Astrocyte (in vitro differentiated cells and primary cell): ENCODE measurements at regions not wholly inside any gene's neighbourhood (a gene's known extent, or its start where the extent isn't known, plus 50 kb on each side); places are given as distances from the start of the nearest gene placed in this dataset.

ENCODE experiments used
- DNase-seq: peaks from one replicate; pipeline ENCODE4 v3.0.0-alpha.2; 2010; ENCODE audit warnings: low read depth
- FAIRE-seq: peaks from 2 replicates; lab custom pipeline; 2011; peaks lifted over from hg19 to GRCh38; lab: Jason Lieb, UNC
- H2AFZ ChIP-seq: 2 replicates; pipeline ENCODE4 v1.6.0; 2012; ENCODE audit warnings: low read depth, low read length, inconsistent platforms
- H3K27ac ChIP-seq: 2 replicates; pipeline ENCODE4 v1.5.1; 2011; ENCODE audit warnings: low read depth, low read length, inconsistent platforms
- H3K27me3 ChIP-seq: 2 replicates; pipeline ENCODE4 v1.6.0; 2011; ENCODE audit warnings: low read length, inconsistent platforms; ENCODE audit not compliant: insufficient read depth
- H3K36me3 ChIP-seq: 2 replicates; pipeline ENCODE4 v1.5.1; 2011; ENCODE audit warnings: low read length, inconsistent platforms; ENCODE audit not compliant: insufficient read depth
- H3K4me1 ChIP-seq: 2 replicates; pipeline ENCODE4 v1.5.1; 2011; ENCODE audit warnings: low read length, inconsistent platforms; ENCODE audit not compliant: insufficient read depth
- H3K4me2 ChIP-seq: 2 replicates; pipeline ENCODE4 v1.6.0; 2012; ENCODE audit warnings: low read length, inconsistent platforms
- H3K4me3 ChIP-seq: 2 replicates; pipeline ENCODE4 v1.5.1; 2011; ENCODE audit warnings: low read depth, mild to moderate bottlenecking, low read length, inconsistent platforms; ENCODE audit not compliant: insufficient read depth
- H3K79me2 ChIP-seq: 2 replicates; pipeline ENCODE4 v1.6.0; 2012; ENCODE audit warnings: mild to moderate bottlenecking, low read length, inconsistent platforms; ENCODE audit not compliant: insufficient read depth
- H3K9ac ChIP-seq: 2 replicates; pipeline ENCODE4 v1.6.0; 2012; ENCODE audit warnings: mild to moderate bottlenecking, low read length, inconsistent platforms
- H3K9me3 ChIP-seq: 2 replicates; pipeline ENCODE4 v1.5.1; 2012; ENCODE audit warnings: low read depth, mild to moderate bottlenecking, low read length, inconsistent platforms; ENCODE audit not compliant: insufficient read depth
- H4K20me1 ChIP-seq: 2 replicates; pipeline ENCODE4 v1.6.0; 2012; ENCODE audit warnings: low read length, inconsistent platforms; ENCODE audit not compliant: insufficient read depth
- H3K27ac Mint-ChIP-seq: one replicate; pipeline ENCODE4 v1.8.0; 2021; ENCODE audit warnings: mild to moderate bottlenecking, mixed read lengths; ENCODE audit not compliant: unreplicated experiment
- H3K27me3 Mint-ChIP-seq: one replicate; pipeline ENCODE4 v1.8.0; 2021; ENCODE audit warnings: low read depth, mixed read lengths; ENCODE audit not compliant: unreplicated experiment
- H3K36me3 Mint-ChIP-seq: one replicate; pipeline ENCODE4 v1.8.0; 2021; ENCODE audit warnings: low read depth, mixed read lengths; ENCODE audit not compliant: unreplicated experiment
- H3K4me1 Mint-ChIP-seq: one replicate; pipeline ENCODE4 v1.8.0; 2021; ENCODE audit warnings: low read depth, mixed read lengths; ENCODE audit not compliant: unreplicated experiment
- H3K4me3 Mint-ChIP-seq: one replicate; pipeline ENCODE4 v1.8.0; 2021; ENCODE audit warnings: mild to moderate bottlenecking, moderate library complexity, mixed read lengths; ENCODE audit not compliant: unreplicated experiment
- H3K9me3 Mint-ChIP-seq: one replicate; pipeline ENCODE4 v1.8.0; 2021; ENCODE audit warnings: mild to moderate bottlenecking, mixed read lengths; ENCODE audit not compliant: unreplicated experiment
- CTCF ChIP-seq: IDR thresholded peaks from 2 replicates; pipeline ENCODE4 v1.5.1; 2011; ENCODE audit warnings: low read depth, mild to moderate bottlenecking, inconsistent platforms, low read length, moderate library complexity; ENCODE audit not compliant: insufficient read depth
- EZH2 ChIP-seq: IDR thresholded peaks from 2 replicates; pipeline ENCODE4 v1.6.1; 2012; ENCODE audit warnings: mild to moderate bottlenecking, low read length, inconsistent platforms; ENCODE audit not compliant: insufficient read depth

- no peak overlapping the region for H3K27ac ChIP-seq
- H3K4me1 ChIP-seq = no peaks in the 10 kb centered on the region
- peaks cover 8% of the 10 kb centered on the region for H3K4me1 Mint-ChIP-seq
- H3K4me2 ChIP-seq = no peak overlapping the region
- FAIRE-seq = no peak
- H3K4me3 ChIP-seq = no peak overlapping the region
- H3K27ac Mint-ChIP-seq = no peak overlapping the region
- H3K36me3 ChIP-seq = no peaks in the 10 kb centered on the region
- TF ChIP-seq CTCF = no peak
- no peak for TF ChIP-seq EZH2
- no peak overlapping the region for H3K9ac ChIP-seq
- H3K4me3 Mint-ChIP-seq = no peak overlapping the region
- no peaks in the 10 kb centered on the region for H3K36me3 Mint-ChIP-seq
- no peaks in the 10 kb centered on the region for H3K79me2 ChIP-seq
- H2AFZ ChIP-seq = no peak overlapping the region
- peaks cover 7% of the 10 kb centered on the region for H3K9me3 Mint-ChIP-seq
- no peaks in the 10 kb centered on the region for H3K27me3 ChIP-seq
- H3K9me3 ChIP-seq = no peaks in the 10 kb centered on the region
- DNase-seq = no peak
- no peaks in the 10 kb centered on the region for H4K20me1 ChIP-seq
- H3K27me3 Mint-ChIP-seq = peaks cover 40% of the 10 kb centered on the region
Observed at GRCh38 chr3:194854206-194854605, 168.5 kb downstream of the FAM43A start.

- no peak overlapping the region for H3K4me3 ChIP-seq
- Mint-ChIP-seq H3K4me3 (no peak overlapping the region), H3K36me3 (no peaks in the 10 kb centered on the region), H3K4me1 (peaks cover 3% of the 10 kb centered on the region), H3K27ac (no peak overlapping the region), H3K27me3 (peaks cover 40% of the 10 kb centered on the region), H3K9me3 (peaks cover 7% of the 10 kb centered on the region)
- H3K79me2 ChIP-seq = no peaks in the 10 kb centered on the region
- no peak overlapping the region for H2AFZ ChIP-seq
- H3K9ac ChIP-seq = no peak overlapping the region
- FAIRE-seq = no peak
- H3K27me3 ChIP-seq = no peaks in the 10 kb centered on the region
- TF ChIP-seq EZH2 = no peak
- no peak for TF ChIP-seq CTCF
- no peak for DNase-seq
- no peaks in the 10 kb centered on the region for H4K20me1 ChIP-seq
- H3K9me3 ChIP-seq = no peaks in the 10 kb centered on the region
- no peaks in the 10 kb centered on the region for H3K36me3 ChIP-seq
- no peak overlapping the region for H3K4me2 ChIP-seq
- no peaks in the 10 kb centered on the region for H3K4me1 ChIP-seq
- H3K27ac ChIP-seq = no peak overlapping the region
Observed at GRCh38 chr3:194854659-194855390, 169.1 kb downstream of the FAM43A start.

- H3K4me1 ChIP-seq = no peaks in the 10 kb centered on the region
- no peak overlapping the region for H3K9ac ChIP-seq
- no peak overlapping the region for H3K27ac Mint-ChIP-seq
- H3K4me1 Mint-ChIP-seq = no peaks in the 10 kb centered on the region
- H3K4me3 Mint-ChIP-seq = no peak overlapping the region
- no peaks in the 10 kb centered on the region for H3K36me3 ChIP-seq
- FAIRE-seq = no peak
- no peak overlapping the region for H2AFZ ChIP-seq
- no peak overlapping the region for H3K27ac ChIP-seq
- no peak overlapping the region for H3K4me3 ChIP-seq
- H4K20me1 ChIP-seq = no peaks in the 10 kb centered on the region
- H3K27me3 ChIP-seq = peaks cover 2% of the 10 kb centered on the region
- no peak overlapping the region for H3K4me2 ChIP-seq
- no peaks in the 10 kb centered on the region for H3K9me3 ChIP-seq
- H3K27me3 Mint-ChIP-seq = peaks cover 41% of the 10 kb centered on the region
- DNase-seq = no peak
- TF ChIP-seq EZH2 (no peak), CTCF (no peak)
- H3K79me2 ChIP-seq = no peaks in the 10 kb centered on the region
- no peaks in the 10 kb centered on the region for H3K36me3 Mint-ChIP-seq
- H3K9me3 Mint-ChIP-seq = peaks cover 4% of the 10 kb centered on the region
Observed at GRCh38 chr3:194856296-194856695, 170.6 kb downstream of the FAM43A start.
